CD4-positive, alpha-beta memory T cell (primary cell): ENCODE measurements at regions not wholly inside any gene's neighbourhood (a gene's known extent, or its start where the extent isn't known, plus 50 kb on each side); places are given as distances from the start of the nearest gene placed in this dataset.
"Not testable (repeated sequence)": the region's sequence is repeated elsewhere in the genome, so short reads cannot be mapped to it uniquely, and the experiment has no call there.

Experiments
- CTCF ChIA-PET: fragments of 350-600 bp; sonication (Branson Sonifier 250); formaldehyde crosslinking; loops from one replicate; lab custom pipeline; 2021; ENCODE audit warnings: inconsistent platforms; ENCODE audit not compliant: partially characterized antibody; lab: Charles Lee
- POLR2A ChIA-PET: fragments of 350-600 bp; sonication (Branson Sonifier 250); formaldehyde crosslinking; loops from one replicate; lab custom pipeline; 2021; ENCODE audit not compliant: partially characterized antibody; lab: Charles Lee
- DNase-seq, 5 donors: peaks; one replicate each; pipeline versions ENCODE4 v3.0.0 to v3.0.0-alpha.2; 2020 to 2022; ENCODE audit warnings: mixed read lengths in 1 of 5
- H3K27ac ChIP-seq: one replicate; pipeline ENCODE4 v1.7.0; 2013; ENCODE audit warnings: low read depth, low read length
- H3K27me3 ChIP-seq: 2 replicates; pipeline ENCODE4 v1.7.0; 2013; ENCODE audit warnings: mild to moderate bottlenecking, low read length, moderate library complexity; ENCODE audit not compliant: insufficient read depth
- H3K36me3 ChIP-seq: 2 replicates; pipeline ENCODE4 v1.7.0; 2013; ENCODE audit warnings: mild to moderate bottlenecking, low read length, moderate library complexity; ENCODE audit not compliant: insufficient read depth
- H3K4me1 ChIP-seq: 2 replicates; pipeline ENCODE4 v1.7.0; 2013; ENCODE audit warnings: mild to moderate bottlenecking, low read length, moderate library complexity; ENCODE audit not compliant: insufficient read depth
- H3K4me3 ChIP-seq, 2 donors: one replicate each; pipeline ENCODE4 v1.7.0; 2013; ENCODE audit warnings: low read length in 2 of 2, mild to moderate bottlenecking in 1 of 2
- H3K9me3 ChIP-seq, 2 donors: one replicate each; pipeline ENCODE4 v1.7.0; 2013; ENCODE audit warnings: low read length in 2 of 2, control low read depth in 1 of 2; ENCODE audit not compliant: control insufficient read depth in 1 of 2
- H3K27ac Mint-ChIP-seq, 7 donors: one replicate each; pipeline ENCODE4 v1.8.0; 2020 to 2021; ENCODE audit warnings: mixed read lengths in 7 of 7, mild to moderate bottlenecking in 6 of 7, inconsistent platforms in 3 of 7, moderate library complexity in 3 of 7
- H3K27me3 Mint-ChIP-seq, 2 donors: one replicate each; pipeline ENCODE4 v1.8.0; 2020 to 2021; ENCODE audit warnings: mixed read lengths in 2 of 2
- H3K36me3 Mint-ChIP-seq, 2 donors: one replicate each; pipeline ENCODE4 v1.8.0; 2020 to 2021; ENCODE audit warnings: mixed read lengths in 2 of 2, inconsistent platforms in 1 of 2, mild to moderate bottlenecking in 1 of 2
- H3K4me1 Mint-ChIP-seq, 4 donors: one replicate each; pipeline ENCODE4 v1.8.0; 2020 to 2021; ENCODE audit warnings: mixed read lengths in 4 of 4, mild to moderate bottlenecking in 1 of 4
- H3K4me3 Mint-ChIP-seq, 8 donors: one replicate each; pipeline ENCODE4 v1.8.0; 2020 to 2021; ENCODE audit warnings: mixed read lengths in 8 of 8, mild to moderate bottlenecking in 7 of 8, moderate library complexity in 6 of 8, inconsistent platforms in 3 of 8
- H3K9me3 Mint-ChIP-seq, 8 donors: one replicate each; pipeline ENCODE4 v1.8.0; 2020 to 2021; ENCODE audit warnings: mixed read lengths in 8 of 8, mild to moderate bottlenecking in 5 of 8, inconsistent platforms in 3 of 8, moderate library complexity in 1 of 8
- intact Hi-C: fragments of 100-400 bp; cut with micrococcal nuclease; formaldehyde crosslinking; loops from one replicate; pipeline ENCODE4 v1.15.1; 2023

- no peaks in the 10 kb centered on the region for H3K9me3 ChIP-seq
- Mint-ChIP-seq H3K36me3 (no peaks in the 10 kb centered on the region), H3K27ac (no peak overlapping the region), H3K9me3 (peaks cover 0 to 9% (median 5%) of the 10 kb centered on the region in 8 donors), H3K4me3 (no peak overlapping the region), H3K27me3 (no peaks in the 10 kb centered on the region), H3K4me1 (no peaks in the 10 kb centered on the region)
- CTCF ChIA-PET: no interaction called here
- DNase-seq: no peak
- intact Hi-C loops: no loop called here
- H3K36me3 ChIP-seq: no peaks in the 10 kb centered on the region
- POLR2A ChIA-PET: no interaction called here
- H3K4me3 ChIP-seq: no peak overlapping the region
- H3K27ac ChIP-seq: no peak overlapping the region
- H3K27me3 ChIP-seq: no peaks in the 10 kb centered on the region
- no peaks in the 10 kb centered on the region for H3K4me1 ChIP-seq
These were observed 337.5 kb upstream of the ZNF608 start for GRCh38 chr5:125083981-125084380.

GRCh38 chr5:125085797-125086505 is 339.5 kb upstream of the ZNF608 start:
- ChIA-PET POLR2A (no interaction called here), CTCF (no interaction called here)
- no peak overlapping the region for H3K4me3 ChIP-seq
- H3K9me3 ChIP-seq: no peaks in the 10 kb centered on the region
- Mint-ChIP-seq H3K27ac (no peak overlapping the region), H3K4me1 (no peaks in the 10 kb centered on the region), H3K9me3 (peaks cover 2 to 16% (median 8%) of the 10 kb centered on the region in 8 donors), H3K27me3 (no peaks in the 10 kb centered on the region), H3K36me3 (no peaks in the 10 kb centered on the region), H3K4me3 (no peak overlapping the region)
- intact Hi-C loops: no loop called here
- DNase-seq: no peak
- H3K27ac ChIP-seq: no peak overlapping the region
- H3K36me3 ChIP-seq: no peaks in the 10 kb centered on the region
- H3K27me3 ChIP-seq: no peaks in the 10 kb centered on the region
- H3K4me1 ChIP-seq: no peaks in the 10 kb centered on the region

GRCh38 chr5:125088522-125089105 is 342.2 kb upstream of the ZNF608 start:
- no peaks in the 10 kb centered on the region for H3K27me3 Mint-ChIP-seq
- Histone ChIP-seq H3K9me3 (no peaks in the 10 kb centered on the region), H3K4me1 (no peaks in the 10 kb centered on the region), H3K36me3 (no peaks in the 10 kb centered on the region), H3K4me3 (no peak overlapping the region), H3K27ac (no peak overlapping the region), H3K27me3 (no peaks in the 10 kb centered on the region)
- H3K4me3 Mint-ChIP-seq: no peak overlapping the region
- peaks cover 3 to 23% (median 12%) of the 10 kb centered on the region in 8 donors for H3K9me3 Mint-ChIP-seq
- H3K27ac Mint-ChIP-seq: no peak overlapping the region
- ChIA-PET POLR2A (no interaction called here), CTCF (no interaction called here)
- intact Hi-C loops: no loop called here
- H3K36me3 Mint-ChIP-seq: no peaks in the 10 kb centered on the region
- DNase-seq: peak in 1 of 5 donors; percentile 33
- H3K4me1 Mint-ChIP-seq: no peaks in the 10 kb centered on the region

- H3K9me3 ChIP-seq, DNase-seq, intact Hi-C loops, H3K36me3 ChIP-seq, H3K27ac ChIP-seq, H3K4me1 Mint-ChIP-seq, H3K4me1 ChIP-seq, POLR2A ChIA-PET, H3K27me3 ChIP-seq, H3K27ac Mint-ChIP-seq, H3K36me3 Mint-ChIP-seq, H3K4me3 Mint-ChIP-seq, H3K4me3 ChIP-seq, H3K27me3 Mint-ChIP-seq, CTCF ChIA-PET: not testable (repeated sequence)
- peaks cover 3 to 27% (median 13%) of the 10 kb centered on the region in 8 donors for H3K9me3 Mint-ChIP-seq
These were observed 345.7 kb upstream of the ZNF608 start for GRCh38 chr5:125092138-125092537.

- CTCF ChIA-PET: no interaction called here
- no peak overlapping the region for H3K27ac Mint-ChIP-seq
These were observed 347.3 kb upstream of the ZNF608 start for GRCh38 chr5:125093776-125094175.

DNA sequence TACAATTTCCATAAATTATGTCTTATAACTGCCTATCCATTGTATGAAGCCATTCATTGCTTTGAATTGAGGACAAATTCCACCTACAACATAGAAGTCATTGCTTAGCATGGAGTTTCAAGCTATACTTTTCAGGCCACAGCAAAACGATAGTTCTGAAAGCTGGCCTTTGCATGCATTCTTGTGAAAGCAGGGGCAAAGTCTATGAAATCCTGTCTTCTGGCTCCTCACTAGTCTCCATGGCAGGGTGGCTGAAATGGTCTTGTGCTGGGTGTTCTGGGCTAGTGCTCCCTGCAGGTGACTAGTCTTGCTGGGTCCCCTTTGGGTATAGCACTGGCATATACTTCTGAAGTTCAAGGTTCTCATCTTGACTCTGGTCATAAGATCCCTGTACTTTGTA is 353.9 kb upstream of the ZNF608 start:
- ChIA-PET CTCF (no interaction called here), POLR2A (no interaction called here)
- H3K27ac ChIP-seq: no peak overlapping the region
- Mint-ChIP-seq H3K9me3 (peaks cover 0 to 7% (median 3%) of the 10 kb centered on the region in 8 donors), H3K4me1 (no peaks in the 10 kb centered on the region), H3K27ac (no peak overlapping the region), H3K4me3 (no peak overlapping the region), H3K36me3 (no peaks in the 10 kb centered on the region), H3K27me3 (no peaks in the 10 kb centered on the region)
- no peaks in the 10 kb centered on the region for H3K36me3 ChIP-seq
- no peaks in the 10 kb centered on the region for H3K27me3 ChIP-seq
- DNase-seq: no peak
- no peaks in the 10 kb centered on the region for H3K9me3 ChIP-seq
- intact Hi-C loops: no loop called here
- H3K4me1 ChIP-seq: no peaks in the 10 kb centered on the region
- H3K4me3 ChIP-seq: no peak overlapping the region

More at GRCh38 chr5:125093776-125094175, 347.3 kb upstream of the ZNF608 start:
- no peak overlapping the region for H3K4me3 ChIP-seq
- no peaks in the 10 kb centered on the region for H3K4me1 Mint-ChIP-seq
- intact Hi-C loops: no loop called here
- peaks cover 3 to 26% (median 10%) of the 10 kb centered on the region in 8 donors for H3K9me3 Mint-ChIP-seq
- no peaks in the 10 kb centered on the region for H3K4me1 ChIP-seq
- H3K27me3 Mint-ChIP-seq: no peaks in the 10 kb centered on the region
- H3K36me3 Mint-ChIP-seq: no peaks in the 10 kb centered on the region
- DNase-seq: no peak
- POLR2A ChIA-PET: no interaction called here
- no peaks in the 10 kb centered on the region for H3K36me3 ChIP-seq
- no peaks in the 10 kb centered on the region for H3K9me3 ChIP-seq
- no peak overlapping the region for H3K4me3 Mint-ChIP-seq
- H3K27me3 ChIP-seq: no peaks in the 10 kb centered on the region
- no peak overlapping the region for H3K27ac ChIP-seq

GRCh38 chr5:125100951-125101350 is 354.5 kb upstream of the ZNF608 start:
- intact Hi-C loops: no loop called here
- H3K27ac ChIP-seq: no peak overlapping the region
- no peaks in the 10 kb centered on the region for H3K27me3 ChIP-seq
- POLR2A ChIA-PET: no interaction called here
- no peak overlapping the region for H3K4me3 ChIP-seq
- Mint-ChIP-seq H3K27ac (no peak overlapping the region), H3K27me3 (no peaks in the 10 kb centered on the region), H3K4me1 (no peaks in the 10 kb centered on the region), H3K36me3 (no peaks in the 10 kb centered on the region), H3K4me3 (no peak overlapping the region), H3K9me3 (peaks cover 0 to 7% (median 3%) of the 10 kb centered on the region in 8 donors)
- no peaks in the 10 kb centered on the region for H3K4me1 ChIP-seq
- no peaks in the 10 kb centered on the region for H3K9me3 ChIP-seq
- H3K36me3 ChIP-seq: no peaks in the 10 kb centered on the region
- DNase-seq: no peak
- CTCF ChIA-PET: no interaction called here
